Gastroesophageal sphincter (tissue), 3 donors: ENCODE measurements at regions not wholly inside any gene's neighbourhood (a gene's known extent, or its start where the extent isn't known, plus 50 kb on each side); places are given as distances from the start of the nearest gene placed in this dataset.

Experiments
- CTCF ChIP-seq, 4 experiments: fragments of 200-600 bp in 2 of 4; fragments of 450-650 bp in 2 of 4; sonication (generic) in 1 of 4; IDR thresholded peaks; one replicate each; pipeline ENCODE4 v1.5.1; 2017 to 2019; ENCODE audit warnings: antibody characterized with exemption in 4 of 4, mild to moderate bottlenecking in 2 of 4, moderate library complexity in 2 of 4
- POLR2A ChIP-seq, 2 donors: fragments of 450-650 bp; IDR thresholded peaks; one replicate each; pipeline ENCODE4 v1.6.1; 2017; ENCODE audit warnings: antibody characterized with exemption in 2 of 2, mild to moderate bottlenecking in 2 of 2, moderate library complexity in 1 of 2
- POLR2AphosphoS5 ChIP-seq: sonication (generic); formaldehyde crosslinking; IDR thresholded peaks from one replicate; pipeline ENCODE4 v1.6.1; 2017; ENCODE audit warnings: antibody characterized with exemption

- TF ChIP-seq POLR2AphosphoS5 = no peak
- no peak for TF ChIP-seq POLR2A (IDR thresholded peaks at IDR 0.05)
- no peak for TF ChIP-seq CTCF (IDR thresholded peaks at IDR 0.05)
Observed at GRCh38 chr2:222037211-222037610, 261.6 kb downstream of the PAX3 start.
